ENCODE measurements at regions not wholly inside any gene's neighbourhood (a gene's known extent, or its start where the extent isn't known, plus 50 kb on each side); places are given as distances from the start of the nearest gene placed in this dataset.

- no peak overlapping the region for H3K4me3 ChIP-seq
- TF ChIP-seq CTCF (IDR thresholded peaks at IDR 0.05), result no peak
- DNase-seq, result no peak
- H3K27me3 ChIP-seq, result no peaks in the 10 kb centered on the region
- no peak overlapping the region for H3K27ac ChIP-seq
- H3K36me3 ChIP-seq, result no peaks in the 10 kb centered on the region
- no peaks in the 10 kb centered on the region for H3K4me1 ChIP-seq
- peaks cover 0 to 14% (median 3%) of the 10 kb centered on the region in 3 donors for H3K9me3 ChIP-seq
- intact Hi-C loops (cut with DNase I; ENCODE audit: low total_unique reads), result no loop called here
Measured at GRCh38 chr17:71262586-71262985, 858.2 kb upstream of the SOX9 start.

GRCh38 chr17:71267668-71268067 is 853.2 kb upstream of the SOX9 start:
- intact Hi-C loops (cut with DNase I; ENCODE audit: low total_unique reads), result no loop called here
- Histone ChIP-seq H3K36me3 (no peaks in the 10 kb centered on the region), H3K9me3 (peaks cover 0 to 21% (median 12%) of the 10 kb centered on the region in 3 donors), H3K4me1 (no peaks in the 10 kb centered on the region), H3K4me3 (no peak overlapping the region), H3K27me3 (no peaks in the 10 kb centered on the region), H3K27ac (no peak overlapping the region)
- DNase-seq, result no peak
- no peak for TF ChIP-seq CTCF (IDR thresholded peaks at IDR 0.05)

- no peak for DNase-seq
Measured at GRCh38 chr17:71269201-71269600, 851.6 kb upstream of the SOX9 start.

DNA sequence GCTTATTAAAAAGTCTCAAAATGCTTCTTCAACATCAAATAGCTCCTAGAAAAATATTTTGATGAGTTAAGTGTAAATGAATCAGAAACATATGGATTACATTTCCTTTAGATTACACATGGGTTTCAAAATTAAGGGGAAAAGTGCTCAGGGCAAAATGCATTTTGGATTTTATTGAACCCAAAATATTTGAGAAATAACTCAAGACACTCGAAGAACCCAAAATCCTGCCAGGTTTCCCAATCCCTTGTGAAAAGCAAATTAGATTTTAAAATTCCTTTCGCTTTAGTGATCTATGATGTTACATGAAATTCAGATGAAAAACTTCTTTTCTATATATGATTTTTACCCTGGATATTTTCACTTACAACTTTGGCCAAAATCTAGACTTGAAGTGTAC is 847.4 kb upstream of the SOX9 start:
- Histone ChIP-seq H3K27me3 (no peaks in the 10 kb centered on the region), H3K27ac (no peak overlapping the region), H3K4me3 (no peak overlapping the region), H3K36me3 (no peaks in the 10 kb centered on the region), H3K4me1 (no peaks in the 10 kb centered on the region), H3K9me3 (peaks cover 0 to 6% (median 2%) of the 10 kb centered on the region in 3 donors)
- no peak for TF ChIP-seq CTCF (IDR thresholded peaks at IDR 0.05)
- intact Hi-C loops (cut with DNase I; ENCODE audit: low total_unique reads), result no loop called here
- no peak for DNase-seq

More at GRCh38 chr17:71269201-71269600, 851.6 kb upstream of the SOX9 start:
- intact Hi-C loops (cut with DNase I; ENCODE audit: low total_unique reads), result no loop called here
- no peaks in the 10 kb centered on the region for H3K36me3 ChIP-seq
- H3K9me3 ChIP-seq, result peaks cover 0 to 21% (median 12%) of the 10 kb centered on the region in 3 donors
- no peak for TF ChIP-seq CTCF (IDR thresholded peaks at IDR 0.05)
- H3K27me3 ChIP-seq, result no peaks in the 10 kb centered on the region
- no peak overlapping the region for H3K4me3 ChIP-seq
- H3K4me1 ChIP-seq, result no peaks in the 10 kb centered on the region
- no peak overlapping the region for H3K27ac ChIP-seq

DNA sequence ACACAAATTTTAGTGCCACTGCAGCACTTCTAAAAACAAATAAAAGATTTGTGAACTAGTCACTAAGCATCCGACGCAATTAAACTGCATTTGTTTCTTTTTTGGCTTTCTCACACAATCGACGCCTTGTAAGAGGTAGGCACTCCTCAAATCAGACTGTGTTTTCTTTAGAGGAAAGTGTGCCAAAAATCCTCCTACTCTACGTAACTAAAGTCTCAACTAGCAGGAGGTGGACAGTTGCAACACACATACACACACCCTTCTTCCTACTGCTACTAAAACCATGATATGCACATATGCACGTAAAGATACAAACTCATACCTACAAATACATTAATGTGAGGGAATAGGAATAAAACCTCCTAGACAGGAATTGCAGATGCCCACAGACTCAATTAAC is 844.7 kb upstream of the SOX9 start:
- TF ChIP-seq CTCF (IDR thresholded peaks at IDR 0.05), result no peak
- no peaks in the 10 kb centered on the region for H3K27me3 ChIP-seq
- H3K4me3 ChIP-seq, result no peak overlapping the region
- no peaks in the 10 kb centered on the region for H3K9me3 ChIP-seq
- intact Hi-C loops (cut with DNase I; ENCODE audit: low total_unique reads), result no loop called here
- H3K36me3 ChIP-seq, result no peaks in the 10 kb centered on the region
- H3K4me1 ChIP-seq, result no peaks in the 10 kb centered on the region
- no peak for DNase-seq
- H3K27ac ChIP-seq, result no peak overlapping the region

GRCh38 chr17:71283486-71283885 is 837.3 kb upstream of the SOX9 start:
- no peak for DNase-seq
- H3K9me3 ChIP-seq, result no peaks in the 10 kb centered on the region
- no peak for TF ChIP-seq CTCF (IDR thresholded peaks at IDR 0.05)

More at GRCh38 chr17:71283486-71283885, 837.3 kb upstream of the SOX9 start:
- Histone ChIP-seq H3K4me3 (no peak overlapping the region), H3K36me3 (no peaks in the 10 kb centered on the region), H3K4me1 (peaks cover 0 to 6% (median 0%) of the 10 kb centered on the region in 4 donors), H3K27ac (no peak overlapping the region), H3K27me3 (no peaks in the 10 kb centered on the region)
- intact Hi-C loops (cut with DNase I; ENCODE audit: low total_unique reads), result no loop called here

All from tibial artery (tissue), 4 donors.